Neural cell (in vitro differentiated cells): ENCODE measurements at regions not wholly inside any gene's neighbourhood (a gene's known extent, or its start where the extent isn't known, plus 50 kb on each side); places are given as distances from the start of the nearest gene placed in this dataset.

Source experiments
- CTCF ChIP-seq: fragments of 450-650 bp; IDR thresholded peaks from 2 replicates; pipeline ENCODE4 v1.5.1; 2014; ENCODE audit warnings: antibody characterized with exemption, mild to moderate bottlenecking, moderate library complexity; ENCODE audit not compliant: poor library complexity, severe bottlenecking
- EZH2 ChIP-seq: fragments of 200-600, 300-800 bp; shearing (Covaris generic), sonication (generic); IDR thresholded peaks from 2 replicates; pipeline ENCODE4 v1.6.1; 2014; ENCODE audit warnings: antibody characterized with exemption, low read length, borderline replicate concordance, mild to moderate bottlenecking; ENCODE audit not compliant: insufficient read depth, poor library complexity, severe bottlenecking
- RAD21 ChIP-seq: fragments of 450-650 bp; conservative IDR thresholded peaks from 2 replicates; pipeline ENCODE4 v1.6.1; 2014; ENCODE audit warnings: antibody characterized with exemption, mild to moderate bottlenecking, moderate library complexity
- REST ChIP-seq: IDR thresholded peaks from 2 replicates; pipeline ENCODE4 v1.6.1; 2012; ENCODE audit warnings: borderline replicate concordance

- TF ChIP-seq EZH2 (no peak), REST (no peak), CTCF (peak; percentile 42), RAD21 (peak; percentile 26)
Observed at GRCh38 chr6:126529637-126530362, 189.9 kb downstream of the CENPW start.
